HuH-7 (cell line): ENCODE measurements at regions not wholly inside any gene's neighbourhood (a gene's known extent, or its start where the extent isn't known, plus 50 kb on each side); places are given as distances from the start of the nearest gene placed in this dataset.
A peak's percentile ranks its signal among the peaks of the same experiment; 100 is the strongest.

Experiments
- DNase-seq: peaks from one replicate; pipeline ENCODE4 v3.0.0; 2011; ENCODE audit warnings: low spot score

GRCh38 chr10:50936335-50936734 lies 50.9 kb upstream of the A1CF start:
- DNase-seq = no peak

GRCh38 chr10:50937230-50937907 lies 51.9 kb upstream of the A1CF start:
- peak; percentile 10 for DNase-seq

GRCh38 chr10:50941629-50942028 lies 56.2 kb upstream of the A1CF start:
- DNase-seq = no peak

GRCh38 chr10:50946991-50947781 lies 61.8 kb upstream of the A1CF start:
- no peak for DNase-seq

GRCh38 chr10:50951365-50951764 lies 65.9 kb upstream of the A1CF start:
- no peak for DNase-seq

GRCh38 chr10:50961297-50961696 lies 75.9 kb upstream of the A1CF start:
- no peak for DNase-seq

GRCh38 chr10:50963063-50963462 lies 77.6 kb upstream of the A1CF start:
- no peak for DNase-seq

- DNase-seq = no peak
These were observed 83.1 kb upstream of the A1CF start for GRCh38 chr10:50968386-50969091.

GRCh38 chr10:50972591-50972990 lies 87.2 kb upstream of the A1CF start:
- peak; percentile 20 for DNase-seq

- DNase-seq = no peak
These were observed 92.9 kb upstream of the PRKG1 start for GRCh38 chr10:50981385-50981784.

GRCh38 chr10:50981904-50982303 lies 92.4 kb upstream of the PRKG1 start:
- no peak for DNase-seq

GRCh38 chr10:50982989-50983388 lies 91.3 kb upstream of the PRKG1 start:
- DNase-seq = no peak

GRCh38 chr10:50987934-50988333 lies 86.4 kb upstream of the PRKG1 start:
- no peak for DNase-seq

GRCh38 chr10:50988792-50989191 lies 85.5 kb upstream of the PRKG1 start:
- peak; percentile 10 for DNase-seq

- DNase-seq = peak; percentile 18
These were observed 83.5 kb upstream of the PRKG1 start for GRCh38 chr10:50990568-50991455.

- DNase-seq = peak; percentile 23
These were observed 82.6 kb upstream of the PRKG1 start for GRCh38 chr10:50991456-50992355.

GRCh38 chr10:50992356-50992901 lies 81.9 kb upstream of the PRKG1 start:
- DNase-seq = peak; percentile 4

GRCh38 chr10:50992972-50993766 lies 81.1 kb upstream of the PRKG1 start:
- DNase-seq = no peak

- DNase-seq = no peak
These were observed 80.5 kb upstream of the PRKG1 start for GRCh38 chr10:50993771-50994251.

GRCh38 chr10:50997461-50997860 lies 76.8 kb upstream of the PRKG1 start:
- DNase-seq = no peak
